ENCODE measurements at regions not wholly inside any gene's neighbourhood (a gene's known extent, or its start where the extent isn't known, plus 50 kb on each side); places are given as distances from the start of the nearest gene placed in this dataset.

GRCh38 chr5:155366096-155366495 is 352.5 kb downstream of the KIF4B start:
- TF ChIP-seq POLR2AphosphoS5 (IDR thresholded peaks at IDR 0.05) = no peak
- no peak for TF ChIP-seq POLR2A (IDR thresholded peaks at IDR 0.05)
- TF ChIP-seq, protein P1, sequence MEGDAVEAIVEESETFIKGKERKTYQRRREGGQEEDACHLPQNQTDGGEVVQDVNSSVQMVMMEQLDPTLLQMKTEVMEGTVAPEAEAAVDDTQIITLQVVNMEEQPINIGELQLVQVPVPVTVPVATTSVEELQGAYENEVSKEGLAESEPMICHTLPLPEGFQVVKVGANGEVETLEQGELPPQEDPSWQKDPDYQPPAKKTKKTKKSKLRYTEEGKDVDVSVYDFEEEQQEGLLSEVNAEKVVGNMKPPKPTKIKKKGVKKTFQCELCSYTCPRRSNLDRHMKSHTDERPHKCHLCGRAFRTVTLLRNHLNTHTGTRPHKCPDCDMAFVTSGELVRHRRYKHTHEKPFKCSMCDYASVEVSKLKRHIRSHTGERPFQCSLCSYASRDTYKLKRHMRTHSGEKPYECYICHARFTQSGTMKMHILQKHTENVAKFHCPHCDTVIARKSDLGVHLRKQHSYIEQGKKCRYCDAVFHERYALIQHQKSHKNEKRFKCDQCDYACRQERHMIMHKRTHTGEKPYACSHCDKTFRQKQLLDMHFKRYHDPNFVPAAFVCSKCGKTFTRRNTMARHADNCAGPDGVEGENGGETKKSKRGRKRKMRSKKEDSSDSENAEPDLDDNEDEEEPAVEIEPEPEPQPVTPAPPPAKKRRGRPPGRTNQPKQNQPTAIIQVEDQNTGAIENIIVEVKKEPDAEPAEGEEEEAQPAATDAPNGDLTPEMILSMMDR (IDR thresholded peaks at IDR 0.05 in 8 of 11, conservative IDR thresholded peaks at IDR 0.05 in 3 of 11) = no peak
- intact Hi-C loops (cut with DNase I; ENCODE audit: low total_unique reads) = no loop called here
- Histone ChIP-seq H3K27ac (no peak overlapping the region), H3K9me3 (no peaks in the 10 kb centered on the region), H3K27me3 (replicated peaks in 1 of 7) (no peaks in the 10 kb centered on the region), H3K4me1 (no peaks in the 10 kb centered on the region), H3K4me3 (no peak overlapping the region), H3K36me3 (no peaks in the 10 kb centered on the region)
- no peak for DNase-seq
- WGBS, 5 donors = 68 to 79% (median 75%) methylated on average over 4 of the region's 4 CpGs

GRCh38 chr5:155367841-155368240 is 354.3 kb downstream of the KIF4B start:
- Histone ChIP-seq H3K4me1 (no peaks in the 10 kb centered on the region), H3K27ac (no peak overlapping the region), H3K27me3 (replicated peaks in 1 of 7) (no peaks in the 10 kb centered on the region), H3K36me3 (no peaks in the 10 kb centered on the region), H3K4me3 (no peak overlapping the region), H3K9me3 (peaks cover 0 to 10% (median 0%) of the 10 kb centered on the region in 8 donors)
- WGBS, 5 donors = 84 to 93% (median 91%) methylated on average over 4 of the region's 4 CpGs
- intact Hi-C loops (cut with DNase I; ENCODE audit: low total_unique reads) = no loop called here
- no peak for DNase-seq
- TF ChIP-seq, protein P1 (IDR thresholded peaks at IDR 0.05 in 8 of 11, conservative IDR thresholded peaks at IDR 0.05 in 3 of 11) = no peak
- TF ChIP-seq POLR2AphosphoS5 (IDR thresholded peaks at IDR 0.05) = no peak
- TF ChIP-seq POLR2A (IDR thresholded peaks at IDR 0.05) = no peak

DNA sequence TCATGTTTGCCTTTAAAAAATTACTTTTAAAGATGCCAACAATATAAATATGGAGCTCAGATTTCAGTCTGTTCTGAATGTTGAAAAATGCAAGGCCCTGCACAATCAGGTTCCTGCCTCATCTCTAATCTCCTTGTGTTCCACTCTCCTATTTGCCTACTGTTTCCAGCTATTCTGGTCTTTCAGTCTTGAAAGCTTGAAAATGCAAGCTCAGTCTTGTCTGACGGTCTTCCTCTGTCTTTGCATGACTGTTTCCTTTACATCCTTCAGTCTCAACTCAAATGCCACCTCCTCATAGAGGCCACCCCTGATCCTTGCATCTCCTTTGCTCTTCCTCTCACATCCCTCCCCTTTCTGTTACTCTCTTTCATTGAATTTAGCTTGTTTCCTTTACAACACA is 354.9 kb downstream of the KIF4B start:
- no peak for DNase-seq
- H3K27me3 ChIP-seq (replicated peaks in 1 of 7) = no peaks in the 10 kb centered on the region
- intact Hi-C loops (cut with DNase I; ENCODE audit: low total_unique reads) = no loop called here
- no peak overlapping the region for H3K4me3 ChIP-seq
- H3K27ac ChIP-seq = no peak overlapping the region
- TF ChIP-seq POLR2A (IDR thresholded peaks at IDR 0.05) (no peak), POLR2AphosphoS5 (IDR thresholded peaks at IDR 0.05) (no peak)
- TF ChIP-seq, protein P1 (IDR thresholded peaks at IDR 0.05 in 8 of 11, conservative IDR thresholded peaks at IDR 0.05 in 3 of 11) = no peak
- 51 to 72% (median 61%) methylated on average over 1 of the region's 1 CpG for WGBS, 5 donors
- H3K4me1 ChIP-seq = no peaks in the 10 kb centered on the region
- H3K9me3 ChIP-seq = peaks cover 0 to 14% (median 0%) of the 10 kb centered on the region in 8 donors
- no peaks in the 10 kb centered on the region for H3K36me3 ChIP-seq

- Histone ChIP-seq H3K27ac (no peak overlapping the region), H3K36me3 (no peaks in the 10 kb centered on the region), H3K4me1 (no peaks in the 10 kb centered on the region), H3K27me3 (replicated peaks in 1 of 7) (no peaks in the 10 kb centered on the region), H3K9me3 (peaks cover 0 to 6% (median 3%) of the 10 kb centered on the region in 8 donors), H3K4me3 (no peak overlapping the region)
- intact Hi-C loops (cut with DNase I; ENCODE audit: low total_unique reads) = no loop called here
- TF ChIP-seq, protein P1 (IDR thresholded peaks at IDR 0.05 in 8 of 11, conservative IDR thresholded peaks at IDR 0.05 in 3 of 11) = no peak
- TF ChIP-seq POLR2AphosphoS5 (IDR thresholded peaks at IDR 0.05) (no peak), POLR2A (IDR thresholded peaks at IDR 0.05) (no peak)
- 71 to 80% (median 72%) methylated on average over 3 of the region's 3 CpGs for WGBS, 5 donors
- no peak for DNase-seq
Measured at GRCh38 chr5:155380480-155380879, 366.9 kb downstream of the KIF4B start.

Data from spleen (tissue), 11 donors.